ENCODE measurements at regions not wholly inside any gene's neighbourhood (a gene's known extent, or its start where the extent isn't known, plus 50 kb on each side); places are given as distances from the start of the nearest gene placed in this dataset.

- TF ChIP-seq CTCF (IDR thresholded peaks at IDR 0.05; ENCODE audit: insufficient read depth, low read length, poor library complexity, severe bottlenecking) (no peak), EZH2phosphoT487 (conservative IDR thresholded peaks at IDR 0.05; ENCODE audit: low read length) (no peak)
Observed at GRCh38 chr1:209354840-209355165, 228.7 kb upstream of the CAMK1G start.

Measured in SU-DHL-6 (cell line).